HAP-1 (cell line): ENCODE measurements at regions not wholly inside any gene's neighbourhood (a gene's known extent, or its start where the extent isn't known, plus 50 kb on each side); places are given as distances from the start of the nearest gene placed in this dataset.

Experiments used
- DNase-seq, 2 experiments: peaks; one replicate each; pipeline ENCODE4 v3.0.0-alpha.2; 2016 to 2020; ENCODE audit warnings: low spot score in 2 of 2
- H3K27me3 ChIP-seq: fragments of 250-450 bp; sonication (Bioruptor Pico); 2 replicates; pipeline ENCODE4 v1.5.1; 2020; ENCODE audit warnings: low read depth, mild to moderate bottlenecking, moderate library complexity
- H3K36me3 ChIP-seq: fragments of 250-450 bp; sonication (Bioruptor Pico); replicated peaks from 2 replicates; pipeline ENCODE4 v1.5.1; 2020; ENCODE audit warnings: mild to moderate bottlenecking
- H3K4me1 ChIP-seq: fragments of 250-450 bp; sonication (Bioruptor Pico); 2 replicates; pipeline ENCODE4 v1.5.1; 2020; ENCODE audit warnings: mild to moderate bottlenecking
- H3K4me3 ChIP-seq: fragments of 250-450 bp; sonication (Bioruptor Pico); 2 replicates; pipeline ENCODE4 v1.5.1; 2020; ENCODE audit warnings: mild to moderate bottlenecking, moderate library complexity
- H3K9me3 ChIP-seq: fragments of 250-450 bp; sonication (Bioruptor Pico); 2 replicates; pipeline ENCODE4 v1.5.1; 2020; ENCODE audit warnings: mild to moderate bottlenecking, moderate library complexity
- in situ Hi-C: fragments of 300-500 bp; cut with MboI; formaldehyde crosslinking; loops from 3 replicates; pipeline ENCODE4 v1.14.3; 2020; ENCODE audit warnings: low sequenced_read_pairs, inconsistent platforms, mixed read lengths

- Histone ChIP-seq H3K9me3 (no peaks in the 10 kb centered on the region), H3K36me3 (no peaks in the 10 kb centered on the region), H3K4me3 (no peak overlapping the region), H3K4me1 (no peaks in the 10 kb centered on the region), H3K27me3 (peaks cover 25% of the 10 kb centered on the region)
- no peak for DNase-seq
- in situ Hi-C loops: no loop called here
Measured at GRCh38 chr5:33309536-33310345, 131.0 kb upstream of the TARS1 start.

- in situ Hi-C loops: no loop called here
- Histone ChIP-seq H3K4me1 (no peaks in the 10 kb centered on the region), H3K27me3 (peaks cover 24% of the 10 kb centered on the region), H3K9me3 (no peaks in the 10 kb centered on the region), H3K4me3 (no peak overlapping the region), H3K36me3 (no peaks in the 10 kb centered on the region)
- no peak for DNase-seq
Measured at GRCh38 chr5:33310451-33310850, 130.3 kb upstream of the TARS1 start.

GRCh38 chr5:33311893-33312292 is 128.9 kb upstream of the TARS1 start:
- in situ Hi-C loops: no loop called here
- H3K27me3 ChIP-seq: peaks cover 14% of the 10 kb centered on the region
- no peak for DNase-seq

GRCh38 chr5:33312571-33313549 is 127.9 kb upstream of the TARS1 start:
- H3K4me3 ChIP-seq: no peak overlapping the region
- no peaks in the 10 kb centered on the region for H3K4me1 ChIP-seq
- DNase-seq: no peak
- H3K27me3 ChIP-seq: peaks cover 7% of the 10 kb centered on the region
- no peaks in the 10 kb centered on the region for H3K36me3 ChIP-seq
- in situ Hi-C loops: no loop called here
- H3K9me3 ChIP-seq: no peaks in the 10 kb centered on the region

More at GRCh38 chr5:33311893-33312292, 128.9 kb upstream of the TARS1 start:
- H3K4me3 ChIP-seq: no peak overlapping the region
- H3K4me1 ChIP-seq: no peaks in the 10 kb centered on the region
- no peaks in the 10 kb centered on the region for H3K36me3 ChIP-seq
- H3K9me3 ChIP-seq: no peaks in the 10 kb centered on the region

- H3K4me1 ChIP-seq: no peaks in the 10 kb centered on the region
- no peak for DNase-seq
- H3K36me3 ChIP-seq: no peaks in the 10 kb centered on the region
- in situ Hi-C loops: no loop called here
- no peaks in the 10 kb centered on the region for H3K9me3 ChIP-seq
- no peak overlapping the region for H3K4me3 ChIP-seq
- H3K27me3 ChIP-seq: peaks cover 7% of the 10 kb centered on the region; the same call in 1 of the 2 replicates
Measured at GRCh38 chr5:33315189-33315588, 125.6 kb upstream of the TARS1 start.

- H3K9me3 ChIP-seq: no peaks in the 10 kb centered on the region
- no peak overlapping the region for H3K4me3 ChIP-seq
- peaks cover 4% of the 10 kb centered on the region; the same call in 1 of the 2 replicates for H3K27me3 ChIP-seq
- DNase-seq: no peak
- no peaks in the 10 kb centered on the region for H3K36me3 ChIP-seq
- in situ Hi-C loops: no loop called here
- H3K4me1 ChIP-seq: no peaks in the 10 kb centered on the region
Measured at GRCh38 chr5:33316773-33317172, 124.0 kb upstream of the TARS1 start.

- Histone ChIP-seq H3K9me3 (no peaks in the 10 kb centered on the region), H3K4me3 (no peak overlapping the region), H3K4me1 (no peaks in the 10 kb centered on the region), H3K27me3 (peaks cover 2% of the 10 kb centered on the region; the same call in 1 of the 2 replicates), H3K36me3 (no peaks in the 10 kb centered on the region)
- in situ Hi-C loops: no loop called here
- DNase-seq: no peak
Measured at GRCh38 chr5:33317271-33317670, 123.5 kb upstream of the TARS1 start.

- Histone ChIP-seq H3K36me3 (no peaks in the 10 kb centered on the region), H3K4me1 (no peaks in the 10 kb centered on the region), H3K27me3 (no peaks in the 10 kb centered on the region; the same call in 1 of the 2 replicates), H3K4me3 (no peak overlapping the region), H3K9me3 (no peaks in the 10 kb centered on the region)
- in situ Hi-C loops: no loop called here
- no peak for DNase-seq
Measured at GRCh38 chr5:33319151-33319550, 121.6 kb upstream of the TARS1 start.

- in situ Hi-C loops: no loop called here
- DNase-seq: no peak
- Histone ChIP-seq H3K36me3 (no peaks in the 10 kb centered on the region), H3K27me3 (no peaks in the 10 kb centered on the region; the same call in 1 of the 2 replicates), H3K9me3 (no peaks in the 10 kb centered on the region), H3K4me3 (no peak overlapping the region), H3K4me1 (no peaks in the 10 kb centered on the region)
Measured at GRCh38 chr5:33319841-33320240, 120.9 kb upstream of the TARS1 start.

- in situ Hi-C loops: no loop called here
- Histone ChIP-seq H3K9me3 (no peaks in the 10 kb centered on the region), H3K4me3 (no peak overlapping the region), H3K27me3 (no peaks in the 10 kb centered on the region; the same call in 1 of the 2 replicates), H3K4me1 (no peaks in the 10 kb centered on the region), H3K36me3 (no peaks in the 10 kb centered on the region)
- DNase-seq: no peak
Measured at GRCh38 chr5:33321026-33321425, 119.7 kb upstream of the TARS1 start.

GRCh38 chr5:33322632-33323031 is 118.1 kb upstream of the TARS1 start:
- H3K36me3 ChIP-seq: no peaks in the 10 kb centered on the region
- H3K4me1 ChIP-seq: no peaks in the 10 kb centered on the region
- in situ Hi-C loops: no loop called here
- no peak for DNase-seq
- no peaks in the 10 kb centered on the region for H3K9me3 ChIP-seq
- no peaks in the 10 kb centered on the region; the same call in 1 of the 2 replicates for H3K27me3 ChIP-seq
- no peak overlapping the region for H3K4me3 ChIP-seq

GRCh38 chr5:33324667-33325307 is 116.0 kb upstream of the TARS1 start:
- Histone ChIP-seq H3K9me3 (no peaks in the 10 kb centered on the region), H3K4me3 (no peak overlapping the region), H3K36me3 (no peaks in the 10 kb centered on the region), H3K4me1 (no peaks in the 10 kb centered on the region), H3K27me3 (no peaks in the 10 kb centered on the region; the same call in 1 of the 2 replicates)
- in situ Hi-C loops: no loop called here
- DNase-seq: no peak

GRCh38 chr5:33328818-33329217 is 111.9 kb upstream of the TARS1 start:
- Histone ChIP-seq H3K9me3 (no peaks in the 10 kb centered on the region), H3K27me3 (no peaks in the 10 kb centered on the region), H3K4me1 (no peaks in the 10 kb centered on the region), H3K4me3 (no peak overlapping the region), H3K36me3 (no peaks in the 10 kb centered on the region)
- no peak for DNase-seq
- in situ Hi-C loops: no loop called here
